ENCODE measurements at regions not wholly inside any gene's neighbourhood (a gene's known extent, or its start where the extent isn't known, plus 50 kb on each side); places are given as distances from the start of the nearest gene placed in this dataset.

DNA sequence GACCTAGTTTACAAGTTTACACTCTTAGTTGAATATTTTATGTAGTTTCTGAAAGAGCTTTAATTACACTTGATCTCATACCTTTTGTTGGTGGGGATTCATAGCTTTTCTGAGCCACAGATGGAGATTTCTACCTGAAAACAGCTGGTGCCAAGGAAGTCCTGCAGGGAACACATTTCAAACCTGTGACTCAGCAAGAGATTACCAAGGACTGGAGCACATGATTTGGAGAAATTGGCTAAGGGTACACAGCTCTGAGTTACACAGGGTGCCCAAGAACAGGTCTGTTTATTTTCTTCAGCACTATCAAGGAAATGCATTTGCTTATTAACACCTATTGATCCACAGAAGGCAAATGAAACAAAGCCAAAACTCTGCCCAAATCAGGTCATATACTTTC is 691.5 kb downstream of the KCTD8 start:
- Histone ChIP-seq H3K9me3 (no peaks in the 10 kb centered on the region), H3K36me3 (no peaks in the 10 kb centered on the region), H3K27ac (no peak overlapping the region), H3K27me3 (replicated peaks; ENCODE audit: insufficient read depth) (no peaks in the 10 kb centered on the region), H3K4me3 (no peak overlapping the region), H3K4me1 (replicated peaks) (no peaks in the 10 kb centered on the region)
- TF ChIP-seq, protein P1, sequence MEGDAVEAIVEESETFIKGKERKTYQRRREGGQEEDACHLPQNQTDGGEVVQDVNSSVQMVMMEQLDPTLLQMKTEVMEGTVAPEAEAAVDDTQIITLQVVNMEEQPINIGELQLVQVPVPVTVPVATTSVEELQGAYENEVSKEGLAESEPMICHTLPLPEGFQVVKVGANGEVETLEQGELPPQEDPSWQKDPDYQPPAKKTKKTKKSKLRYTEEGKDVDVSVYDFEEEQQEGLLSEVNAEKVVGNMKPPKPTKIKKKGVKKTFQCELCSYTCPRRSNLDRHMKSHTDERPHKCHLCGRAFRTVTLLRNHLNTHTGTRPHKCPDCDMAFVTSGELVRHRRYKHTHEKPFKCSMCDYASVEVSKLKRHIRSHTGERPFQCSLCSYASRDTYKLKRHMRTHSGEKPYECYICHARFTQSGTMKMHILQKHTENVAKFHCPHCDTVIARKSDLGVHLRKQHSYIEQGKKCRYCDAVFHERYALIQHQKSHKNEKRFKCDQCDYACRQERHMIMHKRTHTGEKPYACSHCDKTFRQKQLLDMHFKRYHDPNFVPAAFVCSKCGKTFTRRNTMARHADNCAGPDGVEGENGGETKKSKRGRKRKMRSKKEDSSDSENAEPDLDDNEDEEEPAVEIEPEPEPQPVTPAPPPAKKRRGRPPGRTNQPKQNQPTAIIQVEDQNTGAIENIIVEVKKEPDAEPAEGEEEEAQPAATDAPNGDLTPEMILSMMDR (IDR thresholded peaks at IDR 0.05): no peak
- TF ChIP-seq POLR2AphosphoS5 (IDR thresholded peaks at IDR 0.05) (peak; percentile 7), POLR2A (IDR thresholded peaks at IDR 0.05) (no peak)
- no peak for DNase-seq (ENCODE audit: low spot score)
- intact Hi-C loops (cut with DNase I): no loop called here

DNA sequence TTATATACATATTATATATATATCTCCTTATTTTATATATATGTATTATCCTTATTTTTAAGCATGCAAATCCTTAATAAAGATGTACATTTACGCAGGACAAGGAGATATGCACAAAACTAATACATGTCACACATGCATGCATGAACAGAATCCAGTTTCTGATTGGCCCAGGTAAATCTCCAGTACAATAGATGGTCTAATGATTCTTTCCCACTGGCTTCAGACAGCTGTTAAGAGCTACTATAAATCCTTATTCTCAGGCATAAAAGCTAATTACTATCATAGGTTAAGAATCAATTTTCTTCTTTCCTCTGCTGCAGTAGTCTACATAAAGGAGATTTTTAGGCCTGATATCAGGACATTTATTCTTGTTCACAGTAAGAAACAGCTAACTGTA is 689.8 kb downstream of the KCTD8 start:
- Histone ChIP-seq H3K4me1 (replicated peaks) (no peaks in the 10 kb centered on the region), H3K36me3 (no peaks in the 10 kb centered on the region), H3K27ac (no peak overlapping the region), H3K27me3 (replicated peaks; ENCODE audit: insufficient read depth) (no peaks in the 10 kb centered on the region), H3K4me3 (no peak overlapping the region), H3K9me3 (no peaks in the 10 kb centered on the region)
- intact Hi-C loops (cut with DNase I): no loop called here
- 94% methylated on average over 1 of the region's 1 CpG for WGBS
- TF ChIP-seq POLR2AphosphoS5 (IDR thresholded peaks at IDR 0.05) (no peak), POLR2A (IDR thresholded peaks at IDR 0.05) (no peak)
- TF ChIP-seq, protein P1 (IDR thresholded peaks at IDR 0.05): no peak
- no peak for DNase-seq (ENCODE audit: low spot score)

DNA sequence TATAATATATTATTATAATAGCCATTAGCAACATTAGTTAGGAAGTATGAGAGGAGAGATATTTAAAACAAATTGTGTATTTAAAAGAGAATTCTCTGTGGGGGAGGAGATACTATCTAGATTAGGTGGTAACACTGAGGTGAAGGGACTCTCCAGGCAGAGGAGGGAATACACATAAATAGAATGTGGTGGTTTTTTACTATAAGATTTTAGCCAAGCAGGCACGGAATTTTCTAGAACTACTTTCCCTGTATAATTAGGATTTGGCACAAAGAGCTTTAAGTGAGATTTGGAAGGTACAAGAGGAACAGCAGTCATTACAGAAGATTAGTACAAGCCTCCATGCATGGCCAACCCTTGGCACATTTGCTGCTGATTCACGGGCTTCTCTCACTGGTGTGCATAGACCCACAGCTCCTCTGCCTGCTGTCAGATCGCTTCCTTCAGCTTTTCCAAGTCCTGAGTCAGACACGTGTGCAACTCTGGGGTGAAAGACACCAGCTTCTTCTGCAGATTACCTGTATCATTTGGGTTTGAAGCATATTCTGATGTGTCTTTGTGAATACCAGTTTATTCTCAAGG is 685.5 kb downstream of the KCTD8 start:
- Histone ChIP-seq H3K9me3 (no peaks in the 10 kb centered on the region), H3K27ac (no peak overlapping the region), H3K36me3 (no peaks in the 10 kb centered on the region), H3K27me3 (replicated peaks; ENCODE audit: insufficient read depth) (no peaks in the 10 kb centered on the region), H3K4me1 (replicated peaks) (no peaks in the 10 kb centered on the region), H3K4me3 (no peak overlapping the region)
- intact Hi-C loops (cut with DNase I): no loop called here
- TF ChIP-seq POLR2A (IDR thresholded peaks at IDR 0.05): no peak
- TF ChIP-seq, protein P1 (IDR thresholded peaks at IDR 0.05): no peak
- TF ChIP-seq POLR2AphosphoS5 (IDR thresholded peaks at IDR 0.05): no peak
- 57% methylated on average over 4 of the region's 4 CpGs for WGBS
- no peak for DNase-seq (ENCODE audit: low spot score)

DNA sequence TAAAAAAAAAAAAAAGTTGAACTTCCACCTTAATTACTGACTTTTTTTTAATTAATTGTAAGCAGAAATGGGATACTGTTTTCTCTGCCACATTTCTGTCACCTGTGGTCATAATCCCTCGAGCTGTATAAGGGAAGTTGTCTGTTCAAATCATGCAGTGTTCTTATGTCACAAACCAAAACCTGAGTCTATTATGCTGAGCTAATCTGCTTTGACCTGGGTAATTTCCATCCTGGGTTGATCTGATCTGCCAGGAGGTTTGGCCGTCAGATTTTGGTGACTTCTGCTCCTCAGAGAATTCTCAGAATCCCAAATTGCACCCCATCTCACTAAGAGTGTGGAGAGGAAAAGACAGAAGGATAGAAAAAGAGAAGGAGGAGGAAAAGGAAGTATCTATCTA is 683.1 kb downstream of the KCTD8 start:
- 73% methylated on average over 2 of the region's 2 CpGs for WGBS
- Histone ChIP-seq H3K27ac (no peak overlapping the region), H3K4me3 (no peak overlapping the region), H3K27me3 (replicated peaks; ENCODE audit: insufficient read depth) (no peaks in the 10 kb centered on the region), H3K4me1 (replicated peaks) (no peaks in the 10 kb centered on the region), H3K9me3 (no peaks in the 10 kb centered on the region), H3K36me3 (no peaks in the 10 kb centered on the region)
- TF ChIP-seq POLR2AphosphoS5 (IDR thresholded peaks at IDR 0.05) (no peak), POLR2A (IDR thresholded peaks at IDR 0.05) (no peak)
- TF ChIP-seq, protein P1 (IDR thresholded peaks at IDR 0.05): no peak
- DNase-seq (ENCODE audit: low spot score): no peak
- intact Hi-C loops (cut with DNase I): no loop called here

DNA sequence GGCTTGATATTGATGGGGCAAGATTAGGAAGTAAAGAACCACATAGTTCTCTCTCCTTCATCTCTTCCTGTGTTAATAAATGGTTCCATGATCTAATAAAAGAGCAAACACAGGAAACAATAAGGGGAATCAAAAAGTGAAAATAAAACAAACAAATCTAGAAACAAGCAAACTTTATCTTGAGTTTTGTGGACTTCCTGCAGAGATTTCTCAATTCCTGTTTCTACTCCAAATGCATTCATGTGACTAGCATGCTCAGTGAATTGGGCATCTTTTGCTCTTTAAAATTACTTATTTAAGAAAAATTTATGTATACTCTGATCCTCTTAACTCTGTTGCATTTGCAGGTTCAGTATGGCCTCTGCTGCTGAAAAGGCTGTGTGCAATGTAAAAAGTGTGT is 682.0 kb downstream of the KCTD8 start:
- no peaks in the 10 kb centered on the region for H3K9me3 ChIP-seq
- intact Hi-C loops (cut with DNase I): no loop called here
- no peaks in the 10 kb centered on the region for H3K36me3 ChIP-seq
- no peak overlapping the region for H3K4me3 ChIP-seq
- DNase-seq (ENCODE audit: low spot score): no peak
- TF ChIP-seq POLR2AphosphoS5 (IDR thresholded peaks at IDR 0.05) (no peak), POLR2A (IDR thresholded peaks at IDR 0.05) (no peak)
- TF ChIP-seq, protein P1 (IDR thresholded peaks at IDR 0.05): no peak
- H3K27ac ChIP-seq: no peak overlapping the region
- H3K4me1 ChIP-seq (replicated peaks): no peaks in the 10 kb centered on the region
- H3K27me3 ChIP-seq (replicated peaks; ENCODE audit: insufficient read depth): no peaks in the 10 kb centered on the region
